ENCODE measurements at regions not wholly inside any gene's neighbourhood (a gene's known extent, or its start where the extent isn't known, plus 50 kb on each side); places are given as distances from the start of the nearest gene placed in this dataset.

- TF ChIP-seq, protein P1, sequence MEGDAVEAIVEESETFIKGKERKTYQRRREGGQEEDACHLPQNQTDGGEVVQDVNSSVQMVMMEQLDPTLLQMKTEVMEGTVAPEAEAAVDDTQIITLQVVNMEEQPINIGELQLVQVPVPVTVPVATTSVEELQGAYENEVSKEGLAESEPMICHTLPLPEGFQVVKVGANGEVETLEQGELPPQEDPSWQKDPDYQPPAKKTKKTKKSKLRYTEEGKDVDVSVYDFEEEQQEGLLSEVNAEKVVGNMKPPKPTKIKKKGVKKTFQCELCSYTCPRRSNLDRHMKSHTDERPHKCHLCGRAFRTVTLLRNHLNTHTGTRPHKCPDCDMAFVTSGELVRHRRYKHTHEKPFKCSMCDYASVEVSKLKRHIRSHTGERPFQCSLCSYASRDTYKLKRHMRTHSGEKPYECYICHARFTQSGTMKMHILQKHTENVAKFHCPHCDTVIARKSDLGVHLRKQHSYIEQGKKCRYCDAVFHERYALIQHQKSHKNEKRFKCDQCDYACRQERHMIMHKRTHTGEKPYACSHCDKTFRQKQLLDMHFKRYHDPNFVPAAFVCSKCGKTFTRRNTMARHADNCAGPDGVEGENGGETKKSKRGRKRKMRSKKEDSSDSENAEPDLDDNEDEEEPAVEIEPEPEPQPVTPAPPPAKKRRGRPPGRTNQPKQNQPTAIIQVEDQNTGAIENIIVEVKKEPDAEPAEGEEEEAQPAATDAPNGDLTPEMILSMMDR (conservative IDR thresholded peaks at IDR 0.05; ENCODE audit: low read depth, low read length): no peak
- TF ChIP-seq EZH2 (IDR thresholded peaks at IDR 0.05; ENCODE audit: borderline replicate concordance, low read depth, low read length, poor library complexity, severe bottlenecking): no peak
Observed at GRCh38 chr6:40962241-40962640, 76.8 kb downstream of the UNC5CL start.
